ENCODE measurements at regions not wholly inside any gene's neighbourhood (a gene's known extent, or its start where the extent isn't known, plus 50 kb on each side); places are given as distances from the start of the nearest gene placed in this dataset.
"Not testable (repeated sequence)": the region's sequence is repeated elsewhere in the genome, so short reads cannot be mapped to it uniquely, and the experiment has no call there.

DNA sequence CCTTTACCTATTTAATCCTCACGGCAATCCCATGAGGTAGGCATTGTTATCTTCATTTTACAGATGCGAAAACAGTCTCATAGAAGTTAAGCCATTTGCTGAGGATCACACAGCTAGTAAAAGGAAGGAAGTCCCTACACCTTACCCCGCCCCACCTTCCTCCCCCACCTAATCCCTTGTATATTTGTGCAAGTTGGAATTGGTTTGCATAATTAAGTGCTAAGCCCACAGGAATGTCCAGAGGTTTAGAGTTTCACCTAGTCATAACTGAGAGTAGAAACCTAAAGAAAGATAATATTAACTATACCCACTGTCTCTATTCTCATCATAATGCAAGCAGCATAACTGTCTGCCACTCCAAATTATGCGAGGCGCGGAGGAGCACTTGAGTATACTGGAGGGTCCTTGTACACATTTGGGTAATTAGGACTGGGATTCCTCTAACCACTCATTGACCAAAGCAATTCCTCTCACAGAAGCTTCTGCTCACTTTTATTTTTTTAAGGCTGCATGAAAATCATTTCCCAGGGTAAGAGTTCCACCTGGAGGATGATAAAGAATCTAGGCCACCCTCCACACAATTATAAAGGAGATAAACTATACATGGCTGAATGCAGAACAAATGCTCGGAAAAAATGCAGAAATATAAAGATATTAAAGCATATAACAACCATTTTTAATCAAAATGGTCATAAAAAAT, 199.9 kb downstream of the FAM181B start:
- FAIRE-seq: no peak

- peak; percentile 91 for FAIRE-seq
Measured at GRCh38 chr11:82529936-82530335, 203.7 kb downstream of the FAM181B start.

DNA sequence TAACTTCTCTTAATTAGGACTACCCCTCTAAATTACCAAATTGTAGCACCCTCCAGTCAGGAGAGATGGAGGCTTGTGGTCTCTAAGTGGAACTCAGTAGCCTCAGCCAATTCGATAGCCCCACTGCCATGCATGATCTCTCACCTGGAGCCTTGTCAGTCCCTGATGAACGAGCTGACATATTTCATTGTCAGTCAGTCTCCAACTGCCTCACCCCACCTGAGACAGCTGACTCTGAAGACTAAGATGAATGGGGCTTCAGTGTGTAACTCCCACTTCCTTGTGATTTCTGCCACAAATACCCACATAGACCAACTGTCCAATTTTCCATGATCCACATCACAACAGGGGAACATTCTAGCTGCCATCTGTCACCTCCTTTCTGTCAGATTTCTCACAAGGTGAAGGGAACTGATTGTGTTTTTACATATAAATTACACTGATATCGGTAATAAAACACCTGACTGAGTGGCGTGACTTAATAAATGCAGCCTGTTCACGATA, 206.5 kb downstream of the FAM181B start:
- no peak for FAIRE-seq

DNA sequence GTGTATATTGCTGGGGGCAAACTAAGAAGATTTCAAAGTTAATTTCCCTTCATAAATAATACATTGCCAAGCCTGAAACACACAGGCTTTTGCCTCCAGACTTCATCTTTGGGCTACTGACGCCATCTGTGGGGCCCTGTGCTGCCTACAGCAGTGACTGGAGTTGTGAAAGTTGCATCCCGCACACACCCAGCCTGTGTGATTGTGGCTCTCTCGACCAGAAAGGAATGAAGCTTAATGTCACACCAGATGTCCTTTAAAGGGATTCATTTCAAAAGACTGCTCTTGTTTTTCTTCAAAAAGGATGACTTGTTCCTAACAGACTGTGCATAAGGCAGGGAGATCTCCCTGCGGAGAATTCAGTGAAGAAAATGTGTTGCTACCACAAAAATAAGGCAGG, 210.5 kb downstream of the FAM181B start:
- FAIRE-seq: no peak

DNA sequence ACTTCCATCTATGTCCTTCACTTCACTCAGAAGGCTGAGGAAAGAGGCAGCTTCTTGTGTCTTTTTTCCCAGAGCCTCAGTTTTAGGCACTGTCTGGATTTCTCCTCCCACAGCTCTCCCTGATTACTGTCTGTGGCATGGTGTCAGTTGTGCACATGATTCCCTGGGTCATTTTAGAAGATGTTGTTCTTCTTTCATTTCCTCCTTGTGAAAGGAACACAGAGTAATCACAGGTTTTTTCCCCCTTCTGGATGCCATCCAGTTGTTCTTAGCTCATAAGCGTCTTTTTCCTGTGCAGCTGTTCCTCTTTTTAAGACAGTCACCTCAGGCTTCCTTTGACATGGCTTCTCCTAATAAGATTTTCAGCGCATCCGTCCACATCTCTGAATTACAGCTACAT, 212.2 kb downstream of the FAM181B start:
- no peak for FAIRE-seq

DNA sequence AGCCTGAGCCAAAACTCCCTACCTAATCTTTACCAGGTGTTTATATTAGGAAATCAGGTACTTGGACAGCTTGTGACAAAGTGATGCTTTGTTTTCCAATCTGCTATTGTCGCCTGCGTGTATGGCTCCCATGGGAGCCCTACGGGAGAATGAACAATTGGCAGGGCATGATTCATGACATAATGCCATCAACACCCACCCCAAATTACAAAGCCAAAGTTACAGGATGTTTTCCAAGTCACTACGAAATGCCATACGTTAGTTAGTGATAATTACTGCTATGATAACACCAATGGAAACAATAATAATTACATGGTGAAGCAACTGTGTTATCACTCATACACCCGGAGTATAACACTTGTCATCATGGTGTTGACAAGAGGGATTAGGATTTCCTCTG, 226.4 kb downstream of the FAM181B start:
- FAIRE-seq: no peak

- no peak for FAIRE-seq
Measured at GRCh38 chr11:82505379-82505778, 228.3 kb downstream of the FAM181B start.

DNA sequence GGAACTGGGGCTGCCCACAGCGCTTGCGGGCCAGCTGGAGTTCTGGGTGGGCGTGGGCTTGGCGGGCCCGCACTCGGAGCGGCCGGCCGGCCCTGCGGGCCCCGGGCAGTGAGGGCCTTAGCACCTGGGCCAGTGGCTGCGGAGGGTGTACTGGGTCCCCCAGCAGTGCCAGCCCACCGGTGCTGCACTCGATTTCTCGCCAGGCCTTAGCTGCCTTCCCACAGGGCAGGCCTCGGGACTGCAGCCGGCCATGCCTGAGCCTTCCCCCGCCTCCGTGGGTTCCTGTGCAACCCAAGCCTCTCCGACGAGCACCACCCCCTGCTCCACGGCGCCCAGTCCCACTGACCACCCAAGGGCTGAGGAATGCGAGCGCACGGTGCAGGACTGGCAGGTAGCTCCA, 232.5 kb downstream of the FAM181B start:
- not testable (repeated sequence) for FAIRE-seq

GRCh38 chr11:82494988-82495432, 238.7 kb downstream of the FAM181B start:
- FAIRE-seq: no peak

DNA sequence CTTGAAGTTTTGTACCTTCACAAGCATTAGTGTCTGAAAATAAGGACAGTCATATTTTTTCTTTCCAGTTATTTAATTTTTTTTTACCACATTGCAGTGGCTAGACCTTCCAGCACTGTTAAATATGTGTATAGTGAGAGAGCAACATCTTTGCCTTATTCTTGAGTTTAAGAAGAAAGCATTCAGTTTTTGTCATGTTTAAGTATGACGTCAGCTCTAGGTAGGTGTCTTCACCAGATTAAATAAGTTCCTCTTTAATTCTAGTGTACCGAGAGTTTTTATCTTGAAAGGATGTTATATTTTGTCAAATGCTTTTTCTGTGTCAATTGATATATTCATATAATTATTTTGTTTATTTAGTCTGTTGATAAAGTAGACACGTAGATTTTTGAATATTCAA, 258.8 kb downstream of the FAM181B start:
- no peak for FAIRE-seq

DNA sequence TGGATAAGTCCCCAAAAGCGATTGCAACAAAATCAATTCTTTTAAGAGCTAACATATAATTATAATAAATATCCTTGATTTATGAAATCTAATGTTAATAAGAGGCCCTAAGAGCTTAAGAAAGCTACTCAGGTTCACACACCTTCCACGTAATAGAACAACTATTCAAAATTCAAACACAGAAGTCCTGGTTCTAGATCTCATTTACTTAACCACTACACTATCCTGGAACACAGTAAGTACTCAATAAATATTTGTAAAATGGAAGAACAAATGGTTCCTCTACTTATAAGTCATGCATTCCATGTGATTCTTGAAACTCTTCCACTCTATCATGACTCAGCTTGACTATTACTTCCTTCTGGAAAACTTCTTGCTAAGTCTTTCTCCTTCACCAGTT, 268.2 kb downstream of the FAM181B start:
- no peak for FAIRE-seq

DNA sequence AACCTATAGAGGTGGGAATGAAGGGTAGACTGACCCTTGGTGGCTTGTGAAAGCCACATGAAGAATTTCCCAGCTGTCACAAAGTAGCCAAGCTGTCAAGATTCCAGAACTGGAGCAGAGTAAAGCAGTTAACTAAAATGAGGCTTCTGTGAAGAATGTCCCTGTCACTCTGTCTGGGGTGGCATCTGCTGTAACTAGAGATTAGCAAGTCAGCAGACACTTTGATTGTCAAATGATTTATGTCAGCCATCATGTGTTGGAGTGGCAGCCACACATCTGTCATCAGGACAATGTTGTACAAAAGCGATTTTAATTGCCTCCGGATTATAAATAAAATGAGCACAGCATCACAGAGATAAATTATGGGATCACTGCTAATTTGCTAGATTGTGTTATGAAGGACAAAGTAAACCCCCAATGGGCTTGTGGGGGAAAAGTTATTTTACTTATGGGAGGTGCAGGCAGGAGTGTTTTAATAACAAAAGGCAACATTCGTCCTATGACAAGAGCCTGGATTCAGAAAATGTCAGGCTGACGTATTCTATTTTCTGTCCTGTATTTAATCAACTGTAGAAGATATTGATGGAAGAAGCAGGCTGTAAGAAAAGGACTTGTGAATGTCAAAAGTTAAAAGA, 270.9 kb downstream of the FAM181B start:
- no peak for FAIRE-seq

DNA sequence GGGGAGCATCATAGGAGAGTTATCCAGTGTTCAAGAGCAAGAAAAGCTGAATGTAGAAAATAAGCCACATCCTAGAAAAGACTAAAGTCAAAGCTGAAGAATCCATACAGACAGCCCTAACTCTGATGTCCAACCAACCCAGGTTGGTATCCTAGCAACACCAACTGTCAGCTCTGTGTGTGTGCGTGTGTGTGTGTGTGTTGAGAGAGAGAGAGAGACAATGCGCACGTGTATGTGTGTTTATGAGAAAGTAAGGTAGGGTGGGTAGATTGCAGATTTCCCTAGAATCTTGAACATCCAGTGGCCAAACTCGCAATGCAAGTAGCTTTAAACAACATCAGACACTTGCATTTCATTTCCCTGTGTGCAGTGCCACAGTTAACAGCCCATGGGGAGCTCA, 274.9 kb downstream of the FAM181B start:
- FAIRE-seq: no peak

- no peak for FAIRE-seq
Measured at GRCh38 chr11:82458147-82458546, 275.5 kb downstream of the FAM181B start.

- FAIRE-seq: no peak
Measured at GRCh38 chr11:82450996-82451395, 282.7 kb downstream of the FAM181B start.

- FAIRE-seq: no peak
Measured at GRCh38 chr11:82406611-82407010, 327.1 kb downstream of the FAM181B start.

DNA sequence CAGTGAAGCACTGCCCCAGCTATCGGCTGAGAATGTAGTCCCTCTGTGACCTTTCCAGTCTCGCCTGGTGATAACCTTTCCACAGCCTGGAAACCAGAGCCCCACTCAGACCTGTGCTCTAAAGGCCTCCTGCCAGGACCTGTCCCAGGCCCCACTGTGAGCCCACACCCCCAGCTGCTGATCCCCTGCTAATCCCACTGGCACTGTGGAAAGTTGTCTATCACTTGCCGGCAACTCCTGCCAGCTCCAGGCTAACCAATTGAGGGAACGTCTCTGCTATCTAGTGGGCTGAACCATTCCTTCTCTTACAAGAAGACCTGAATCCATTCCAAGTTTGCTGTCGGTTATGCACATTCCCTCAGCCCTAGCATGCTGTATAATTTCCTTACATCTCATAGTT, 328.2 kb downstream of the FAM181B start:
- no peak for FAIRE-seq

- no peak for FAIRE-seq
Measured at GRCh38 chr11:82404981-82405380, 328.7 kb downstream of the FAM181B start.

DNA sequence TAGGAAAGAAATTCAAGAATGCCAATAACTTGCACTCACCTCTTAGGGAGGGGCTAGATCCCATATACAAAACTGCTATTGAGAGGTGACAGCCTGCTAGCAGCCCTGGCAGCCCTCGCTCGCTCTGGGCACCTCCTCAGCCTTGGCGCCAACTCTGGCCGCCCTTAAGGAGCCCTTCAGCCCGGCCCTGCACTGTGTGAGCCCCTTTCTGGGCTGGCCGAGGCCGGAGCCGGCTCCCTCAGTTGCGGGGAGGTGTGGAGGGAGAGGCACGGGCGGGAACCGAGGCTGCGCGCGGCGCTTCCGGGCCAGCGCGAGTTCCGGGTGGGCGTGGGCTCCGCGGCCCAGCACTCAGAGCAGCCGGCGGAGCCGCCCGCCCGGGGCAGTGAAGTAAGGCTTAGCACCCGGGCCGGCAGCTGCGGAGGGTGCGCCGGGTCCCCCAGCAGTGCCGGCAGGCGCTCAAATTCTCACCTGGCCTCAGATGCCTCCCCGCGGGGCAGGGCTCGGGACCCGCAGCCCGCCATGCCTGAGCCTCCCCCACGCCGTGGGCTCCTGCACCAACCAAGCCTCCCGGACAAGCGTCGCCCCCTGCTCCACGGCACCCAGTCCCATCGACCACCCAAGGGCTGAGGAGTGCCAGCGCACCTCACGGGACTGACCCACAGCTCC, 329.9 kb downstream of the FAM181B start:
- FAIRE-seq: no peak

- FAIRE-seq: no peak
Measured at GRCh38 chr11:82398300-82398815, 335.3 kb downstream of the FAM181B start.

DNA sequence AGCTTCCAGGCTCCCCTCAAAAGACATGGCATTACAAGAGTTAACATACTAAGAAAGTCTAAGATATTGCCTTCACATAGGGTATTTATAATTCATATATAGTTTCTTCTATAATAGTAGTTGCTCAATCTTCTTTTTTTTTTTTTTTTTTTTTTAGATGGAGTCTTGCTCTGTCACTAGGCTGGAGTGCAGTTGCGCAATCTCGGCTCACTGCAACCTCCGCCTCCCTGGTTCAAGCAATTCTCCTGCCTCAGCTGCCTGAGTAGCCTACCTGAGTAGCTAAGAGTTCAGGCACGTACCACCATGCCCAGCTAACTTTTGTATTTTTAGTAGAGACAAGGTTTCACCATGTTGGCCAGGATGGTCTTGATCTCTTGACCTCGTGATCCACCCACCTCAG, 337.0 kb downstream of the FAM181B start:
- not testable (repeated sequence) for FAIRE-seq

- FAIRE-seq: no peak
Measured at GRCh38 chr11:82384308-82384707, 349.4 kb downstream of the FAM181B start.

DNA sequence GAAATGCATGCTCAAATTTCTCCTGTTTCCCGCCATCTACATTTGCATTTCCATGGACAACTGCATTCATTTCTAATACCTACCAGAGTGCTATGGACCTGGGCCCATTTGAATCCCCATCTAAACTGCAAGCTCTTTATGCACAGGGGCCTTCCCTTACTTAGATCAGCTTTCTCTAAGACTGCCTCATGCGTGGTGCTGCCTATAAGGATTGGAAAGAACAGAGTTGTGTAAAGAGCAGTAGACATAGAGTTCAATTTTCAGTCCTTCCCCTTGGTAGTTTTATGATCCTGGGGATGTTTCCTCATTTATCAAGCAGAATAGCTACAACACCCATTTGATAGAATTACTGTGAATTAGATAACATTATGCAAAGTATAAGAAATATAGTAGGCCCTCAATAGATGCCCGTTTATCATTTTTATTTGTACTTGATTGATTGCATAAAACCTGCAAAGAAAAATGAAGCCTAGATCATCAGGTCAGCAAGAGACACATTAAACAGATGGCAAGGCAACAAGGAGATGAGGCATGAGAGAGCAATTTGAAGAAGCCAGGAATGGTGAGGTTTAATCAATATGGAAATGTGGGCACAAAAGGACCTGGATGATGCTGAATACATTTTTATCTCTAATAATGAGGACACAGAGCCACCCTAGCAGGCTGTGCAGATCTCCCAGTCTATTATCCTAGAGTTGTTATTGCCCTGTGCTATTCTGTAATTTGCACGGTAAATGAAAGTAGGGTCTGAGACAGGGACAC, 359.7 kb downstream of the FAM181B start:
- FAIRE-seq: no peak
